PC-9 (cell line): ENCODE measurements at regions not wholly inside any gene's neighbourhood (a gene's known extent, or its start where the extent isn't known, plus 50 kb on each side); places are given as distances from the start of the nearest gene placed in this dataset.

ENCODE experiments used
- EZH2 ChIP-seq: fragments of 200-600 bp; sonication (generic); IDR thresholded peaks from 2 replicates; pipeline ENCODE4 v1.8.0; 2017; ENCODE audit warnings: antibody characterized with exemption, low read depth
- TF ChIP-seq, protein P1 (sequence below): fragments of 200-600 bp; sonication (generic); conservative IDR thresholded peaks from 2 replicates; pipeline ENCODE4 v1.6.1; 2017; ENCODE audit warnings: mixed run types, antibody characterized with exemption, mild to moderate bottlenecking, moderate library complexity

DNA sequence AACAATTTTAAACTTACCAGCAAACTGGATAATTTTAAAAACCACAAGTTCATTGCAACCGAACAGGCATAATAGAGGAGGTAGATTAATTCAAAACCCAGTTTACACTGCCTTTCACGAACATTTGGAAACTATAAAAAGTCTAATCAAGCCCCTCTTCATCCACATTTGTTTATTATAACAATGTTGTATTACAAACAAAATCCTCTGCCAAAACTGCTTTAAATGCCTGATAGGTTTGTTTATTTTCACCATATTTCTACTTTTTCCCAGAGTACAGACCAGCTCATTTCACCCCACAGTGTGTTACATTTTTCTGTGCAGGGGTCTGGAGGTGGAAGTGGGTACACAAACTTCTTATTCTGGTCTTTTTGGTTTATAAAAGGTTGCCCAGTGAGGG lies 184.2 kb downstream of the OSR1 start:
- TF ChIP-seq, protein P1, sequence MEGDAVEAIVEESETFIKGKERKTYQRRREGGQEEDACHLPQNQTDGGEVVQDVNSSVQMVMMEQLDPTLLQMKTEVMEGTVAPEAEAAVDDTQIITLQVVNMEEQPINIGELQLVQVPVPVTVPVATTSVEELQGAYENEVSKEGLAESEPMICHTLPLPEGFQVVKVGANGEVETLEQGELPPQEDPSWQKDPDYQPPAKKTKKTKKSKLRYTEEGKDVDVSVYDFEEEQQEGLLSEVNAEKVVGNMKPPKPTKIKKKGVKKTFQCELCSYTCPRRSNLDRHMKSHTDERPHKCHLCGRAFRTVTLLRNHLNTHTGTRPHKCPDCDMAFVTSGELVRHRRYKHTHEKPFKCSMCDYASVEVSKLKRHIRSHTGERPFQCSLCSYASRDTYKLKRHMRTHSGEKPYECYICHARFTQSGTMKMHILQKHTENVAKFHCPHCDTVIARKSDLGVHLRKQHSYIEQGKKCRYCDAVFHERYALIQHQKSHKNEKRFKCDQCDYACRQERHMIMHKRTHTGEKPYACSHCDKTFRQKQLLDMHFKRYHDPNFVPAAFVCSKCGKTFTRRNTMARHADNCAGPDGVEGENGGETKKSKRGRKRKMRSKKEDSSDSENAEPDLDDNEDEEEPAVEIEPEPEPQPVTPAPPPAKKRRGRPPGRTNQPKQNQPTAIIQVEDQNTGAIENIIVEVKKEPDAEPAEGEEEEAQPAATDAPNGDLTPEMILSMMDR = no peak
- no peak for TF ChIP-seq EZH2
